ENCODE measurements at regions not wholly inside any gene's neighbourhood (a gene's known extent, or its start where the extent isn't known, plus 50 kb on each side); places are given as distances from the start of the nearest gene placed in this dataset.

DNA sequence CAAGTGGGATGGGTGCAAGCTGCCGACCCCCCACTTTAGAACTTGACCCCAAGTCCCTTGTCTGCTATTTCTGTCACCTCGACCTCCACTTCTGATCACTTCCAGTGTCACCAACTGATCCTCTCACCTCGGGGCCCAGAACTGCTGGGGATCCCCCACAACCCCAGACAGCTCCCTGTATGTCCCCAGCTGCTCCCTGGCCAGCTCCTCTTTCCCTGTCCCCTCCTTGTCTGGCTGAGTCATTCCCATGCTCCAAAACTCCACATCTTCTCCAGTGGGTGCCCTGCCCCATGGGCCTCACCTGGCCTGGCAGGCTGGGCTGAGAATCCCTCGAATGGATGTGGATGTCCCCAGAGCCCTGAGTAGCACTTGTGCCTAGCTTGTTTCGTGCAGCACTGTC is 154.3 kb upstream of the PCBD1 start:
- no peak for TF ChIP-seq CTCF (IDR thresholded peaks at IDR 0.05; ENCODE audit: unreplicated experiment)
- no peak for DNase-seq (ENCODE audit: low spot score)
- no peak overlapping the region for H3K27ac Mint-ChIP-seq (ENCODE audit: unreplicated experiment)
- H3K9me3 Mint-ChIP-seq (ENCODE audit: unreplicated experiment), result no peaks in the 10 kb centered on the region
- no peaks in the 10 kb centered on the region for H3K4me1 Mint-ChIP-seq (ENCODE audit: unreplicated experiment)
- H3K27me3 Mint-ChIP-seq (ENCODE audit: unreplicated experiment), result peaks cover 15% of the 10 kb centered on the region
- H3K4me3 Mint-ChIP-seq (ENCODE audit: unreplicated experiment), result no peak overlapping the region
- peaks cover 3% of the 10 kb centered on the region for H3K36me3 Mint-ChIP-seq (ENCODE audit: low read depth, unreplicated experiment)

GRCh38 chr10:71043858-71044257 is 155.5 kb upstream of the PCBD1 start:
- no peak for TF ChIP-seq CTCF (IDR thresholded peaks at IDR 0.05; ENCODE audit: unreplicated experiment)
- H3K36me3 Mint-ChIP-seq (ENCODE audit: low read depth, unreplicated experiment), result peaks cover 3% of the 10 kb centered on the region
- no peak overlapping the region for H3K4me3 Mint-ChIP-seq (ENCODE audit: unreplicated experiment)
- no peak overlapping the region for H3K27ac Mint-ChIP-seq (ENCODE audit: unreplicated experiment)
- no peaks in the 10 kb centered on the region for H3K4me1 Mint-ChIP-seq (ENCODE audit: unreplicated experiment)
- DNase-seq (ENCODE audit: low spot score), result no peak
- peaks cover 18% of the 10 kb centered on the region for H3K27me3 Mint-ChIP-seq (ENCODE audit: unreplicated experiment)
- H3K9me3 Mint-ChIP-seq (ENCODE audit: unreplicated experiment), result no peaks in the 10 kb centered on the region

- no peak for DNase-seq (ENCODE audit: low spot score)
- H3K36me3 Mint-ChIP-seq (ENCODE audit: low read depth, unreplicated experiment), result peaks cover 3% of the 10 kb centered on the region
- peaks cover 20% of the 10 kb centered on the region for H3K27me3 Mint-ChIP-seq (ENCODE audit: unreplicated experiment)
- H3K4me1 Mint-ChIP-seq (ENCODE audit: unreplicated experiment), result no peaks in the 10 kb centered on the region
- no peaks in the 10 kb centered on the region for H3K9me3 Mint-ChIP-seq (ENCODE audit: unreplicated experiment)
- no peak overlapping the region for H3K4me3 Mint-ChIP-seq (ENCODE audit: unreplicated experiment)
- TF ChIP-seq CTCF (IDR thresholded peaks at IDR 0.05; ENCODE audit: unreplicated experiment), result no peak
- no peak overlapping the region for H3K27ac Mint-ChIP-seq (ENCODE audit: unreplicated experiment)
These were observed 156.4 kb upstream of the PCBD1 start for GRCh38 chr10:71044720-71045119.

DNA sequence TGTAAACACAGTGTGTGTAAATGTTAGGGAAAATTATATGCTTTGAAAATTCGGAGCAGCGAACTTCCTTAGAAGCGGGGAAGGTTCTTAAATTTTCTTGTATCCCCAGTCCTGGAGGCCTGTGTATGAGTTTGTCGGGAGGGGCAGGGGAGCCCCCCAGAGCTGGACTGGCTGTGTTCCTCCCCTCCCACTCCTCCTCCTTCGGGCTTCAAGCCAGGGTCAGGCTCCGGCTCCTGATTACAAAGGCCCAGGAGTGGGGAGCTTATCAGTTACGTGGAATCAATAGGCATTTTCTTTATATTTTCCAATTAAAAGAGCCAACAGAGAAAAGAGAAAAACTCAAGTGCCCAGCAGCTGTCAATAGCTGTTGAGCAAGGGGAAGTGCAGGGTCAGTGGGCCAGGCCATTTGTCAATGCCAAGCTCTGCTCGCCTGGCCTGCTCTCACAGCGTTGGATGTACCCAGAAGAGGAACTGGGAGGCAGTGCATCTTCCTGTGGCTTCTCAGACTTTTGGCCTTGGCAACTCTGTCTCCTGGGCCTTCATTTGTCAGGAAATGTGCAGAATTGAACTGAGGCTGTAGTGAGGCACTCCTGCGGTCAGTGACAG is 156.9 kb upstream of the PCBD1 start:
- DNase-seq (ENCODE audit: low spot score), result no peak
- H3K36me3 Mint-ChIP-seq (ENCODE audit: low read depth, unreplicated experiment), result peaks cover 3% of the 10 kb centered on the region
- no peak overlapping the region for H3K27ac Mint-ChIP-seq (ENCODE audit: unreplicated experiment)
- H3K4me3 Mint-ChIP-seq (ENCODE audit: unreplicated experiment), result no peak overlapping the region
- peaks cover 20% of the 10 kb centered on the region for H3K27me3 Mint-ChIP-seq (ENCODE audit: unreplicated experiment)
- no peaks in the 10 kb centered on the region for H3K9me3 Mint-ChIP-seq (ENCODE audit: unreplicated experiment)
- H3K4me1 Mint-ChIP-seq (ENCODE audit: unreplicated experiment), result no peaks in the 10 kb centered on the region
- TF ChIP-seq CTCF (IDR thresholded peaks at IDR 0.05; ENCODE audit: unreplicated experiment), result no peak

- no peak overlapping the region for H3K27ac Mint-ChIP-seq (ENCODE audit: unreplicated experiment)
- no peak for DNase-seq (ENCODE audit: low spot score)
- no peak for TF ChIP-seq CTCF (IDR thresholded peaks at IDR 0.05; ENCODE audit: unreplicated experiment)
- no peak overlapping the region for H3K4me3 Mint-ChIP-seq (ENCODE audit: unreplicated experiment)
- no peaks in the 10 kb centered on the region for H3K4me1 Mint-ChIP-seq (ENCODE audit: unreplicated experiment)
- H3K9me3 Mint-ChIP-seq (ENCODE audit: unreplicated experiment), result no peaks in the 10 kb centered on the region
- H3K36me3 Mint-ChIP-seq (ENCODE audit: low read depth, unreplicated experiment), result peaks cover 3% of the 10 kb centered on the region
- H3K27me3 Mint-ChIP-seq (ENCODE audit: unreplicated experiment), result peaks cover 20% of the 10 kb centered on the region
These were observed 157.6 kb upstream of the PCBD1 start for GRCh38 chr10:71045936-71046335.
